ENCODE measurements at regions not wholly inside any gene's neighbourhood (a gene's known extent, or its start where the extent isn't known, plus 50 kb on each side); places are given as distances from the start of the nearest gene placed in this dataset.

DNA sequence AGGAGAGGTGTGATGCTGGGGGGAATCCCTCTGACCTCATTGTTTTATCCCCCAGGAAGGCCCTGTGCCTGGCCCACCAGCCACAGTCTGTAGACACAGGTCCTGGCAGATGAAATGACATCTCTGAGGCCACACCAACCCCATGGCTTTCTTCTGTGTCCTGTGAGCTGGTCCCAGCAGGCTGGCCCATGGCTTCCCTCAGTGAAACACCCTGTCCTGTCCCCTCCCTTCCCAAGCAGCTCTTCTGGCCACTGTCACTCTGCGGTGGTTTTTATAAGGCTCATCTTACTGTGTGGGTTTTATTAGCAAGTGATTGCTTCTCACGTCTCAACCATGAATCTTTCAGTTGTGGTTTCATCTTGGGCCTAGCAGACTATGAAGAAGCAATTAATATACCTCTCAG is 81.6 kb upstream of the CALM2 start:
- TF ChIP-seq POLR2A (IDR thresholded peaks at IDR 0.05; ENCODE audit: low read depth, low read length): no peak
- TF ChIP-seq POLR2AphosphoS5 (IDR thresholded peaks at IDR 0.05; ENCODE audit: insufficient read depth, low read depth, low read length): no peak
